ENCODE measurements at regions not wholly inside any gene's neighbourhood (a gene's known extent, or its start where the extent isn't known, plus 50 kb on each side); places are given as distances from the start of the nearest gene placed in this dataset.
"Not testable (repeated sequence)": the region's sequence is repeated elsewhere in the genome, so short reads cannot be mapped to it uniquely, and the experiment has no call there.

DNA sequence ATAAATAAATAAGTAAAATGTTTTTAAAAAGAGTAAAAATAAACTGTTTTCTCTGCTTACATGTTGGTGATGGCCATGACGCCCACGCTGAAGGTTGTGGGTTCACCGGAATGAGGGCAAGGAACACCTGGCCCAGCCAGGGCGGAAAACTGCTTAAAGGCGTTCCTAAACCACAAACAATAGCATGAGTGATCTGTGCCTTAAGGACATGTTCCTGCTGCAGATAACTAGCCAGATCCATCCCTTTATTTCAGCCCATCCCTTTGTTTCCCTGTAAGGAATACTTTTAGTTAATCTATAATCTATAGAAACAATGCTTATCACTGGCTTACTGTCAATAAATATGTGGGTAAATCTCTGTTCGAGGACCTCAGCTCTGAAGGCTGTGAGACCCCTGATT lies 63.3 kb upstream of the CEP78 start:
- DNase-seq: not testable (repeated sequence)

DNA sequence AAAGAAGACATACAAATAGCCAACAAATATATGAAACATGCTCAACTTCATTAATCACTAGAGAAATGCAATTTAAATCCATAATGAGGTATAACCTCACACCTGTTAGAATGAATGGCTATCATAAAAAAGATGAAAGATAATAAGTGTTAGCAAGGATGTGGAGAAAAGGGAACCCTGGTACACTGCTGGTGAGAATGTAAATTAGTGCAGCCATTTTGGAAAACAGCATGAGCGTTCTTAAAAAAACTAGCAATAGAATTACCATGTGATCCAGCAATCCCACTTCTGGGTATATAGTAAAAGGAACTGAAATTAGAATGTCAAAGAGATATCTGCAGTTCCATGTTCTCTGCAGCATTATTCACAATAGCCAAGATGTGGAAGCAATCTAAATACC lies 64.2 kb upstream of the CEP78 start:
- no peak for DNase-seq

- DNase-seq: no peak
Observed at GRCh38 chr9:78169125-78169524, 66.8 kb upstream of the CEP78 start.

- peak; percentile 42 for DNase-seq
Observed at GRCh38 chr9:78167356-78167755, 68.5 kb upstream of the CEP78 start.

- DNase-seq: no peak
Observed at GRCh38 chr9:78163834-78164233, 72.0 kb upstream of the CEP78 start.

GRCh38 chr9:78158286-78158685 lies 77.6 kb upstream of the CEP78 start:
- DNase-seq: no peak

GRCh38 chr9:78150983-78151356 lies 84.9 kb upstream of the CEP78 start:
- no peak for DNase-seq

DNA sequence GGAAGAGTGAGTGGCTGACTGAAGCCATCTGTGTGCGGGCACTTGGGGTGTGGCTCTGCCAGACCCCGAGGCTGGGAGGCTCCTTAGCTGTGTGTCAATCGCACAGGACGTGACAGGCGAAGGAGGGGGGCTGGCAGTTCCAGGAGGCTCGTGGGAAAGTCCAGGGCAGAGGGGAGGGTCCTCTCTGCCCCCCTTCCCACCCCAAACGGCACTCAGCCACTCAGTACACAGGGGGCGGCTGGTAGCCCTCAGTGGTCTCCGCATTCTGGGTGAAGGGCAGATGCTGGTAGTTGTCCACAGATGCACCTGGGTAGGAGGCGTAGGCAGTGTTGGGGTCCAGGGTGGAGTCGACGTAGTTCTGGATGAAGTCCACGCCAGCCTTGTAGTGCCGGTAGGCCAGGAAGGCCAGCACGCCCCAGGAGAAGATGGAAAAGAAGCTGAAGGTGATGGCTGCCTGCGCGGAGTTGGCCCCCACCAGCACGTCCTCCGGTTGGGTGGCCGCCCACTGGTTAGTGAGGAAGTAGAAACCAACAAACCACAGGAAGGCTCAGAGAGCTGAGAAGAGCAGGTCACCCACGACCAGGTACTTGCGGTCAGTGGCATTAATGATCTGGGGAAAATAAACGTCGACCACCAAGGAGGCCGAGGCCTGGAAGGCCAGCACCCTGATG lies 85.4 kb upstream of the CEP78 start:
- no peak for DNase-seq

DNA sequence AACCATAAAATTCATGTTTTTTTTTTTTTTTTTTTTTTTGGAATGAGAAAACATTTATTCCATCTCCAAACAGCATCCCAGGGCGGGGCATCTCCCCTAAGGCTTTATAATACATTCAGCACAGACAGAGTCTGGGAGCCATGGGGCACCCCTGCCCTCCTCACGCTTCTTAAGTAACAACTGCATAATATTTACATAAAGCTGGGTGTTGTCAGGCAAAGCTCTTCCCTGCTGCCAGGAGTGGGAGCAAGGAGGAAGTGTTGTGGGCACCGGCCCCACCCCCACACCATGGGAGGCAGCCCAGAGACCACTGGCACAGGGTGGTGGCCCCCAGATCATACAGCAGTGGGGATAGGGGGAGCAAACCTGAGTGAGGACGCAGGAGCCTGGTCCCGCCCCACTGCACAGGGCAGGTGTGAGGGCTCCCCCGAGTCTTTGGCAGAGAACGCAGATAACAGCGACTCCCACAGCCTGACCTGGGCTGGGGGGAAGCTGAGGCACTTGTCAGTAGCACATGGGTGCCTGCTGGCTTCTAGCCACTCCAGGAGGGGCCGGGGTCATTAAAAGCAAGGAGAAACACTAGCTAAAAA lies 86.1 kb upstream of the CEP78 start:
- no peak for DNase-seq

- DNase-seq: no peak
Observed at GRCh38 chr9:78146241-78146640, 89.6 kb upstream of the CEP78 start.

DNA sequence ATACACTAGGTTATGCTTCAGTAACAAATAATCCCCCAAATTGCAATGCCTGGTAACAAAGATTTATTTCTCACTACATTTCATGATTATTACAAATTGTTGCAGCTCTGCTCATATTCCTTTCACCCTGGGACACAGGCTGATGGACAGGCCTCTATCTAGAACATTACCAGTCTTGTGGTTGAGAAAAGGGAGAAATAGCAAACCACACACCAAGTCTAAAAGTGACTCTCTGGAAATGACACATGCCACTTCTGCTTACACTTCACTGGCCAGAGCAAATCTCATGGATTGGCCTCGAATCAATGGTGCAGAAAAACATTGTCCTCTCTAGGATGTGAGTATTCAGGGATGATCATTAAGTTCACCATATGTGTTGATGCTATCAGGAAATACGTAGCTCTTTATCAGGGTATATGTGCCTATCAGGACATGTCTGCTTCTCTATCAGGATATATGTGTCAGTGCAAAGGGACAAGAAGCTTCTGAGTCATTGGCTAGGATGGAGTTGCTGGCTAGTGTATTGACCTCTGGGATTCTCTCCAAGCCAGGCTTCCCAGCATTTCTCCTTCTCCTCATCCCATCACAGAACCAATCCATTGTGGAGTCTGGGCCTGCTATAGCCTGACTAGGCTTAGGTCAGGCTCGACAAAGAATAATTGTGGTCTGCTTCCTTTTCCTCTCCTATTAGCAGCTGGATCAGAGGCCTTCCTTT lies 91.1 kb upstream of the CEP78 start:
- DNase-seq: peak; percentile 18

GRCh38 chr9:78144008-78144381 lies 91.9 kb upstream of the CEP78 start:
- no peak for DNase-seq

DNA sequence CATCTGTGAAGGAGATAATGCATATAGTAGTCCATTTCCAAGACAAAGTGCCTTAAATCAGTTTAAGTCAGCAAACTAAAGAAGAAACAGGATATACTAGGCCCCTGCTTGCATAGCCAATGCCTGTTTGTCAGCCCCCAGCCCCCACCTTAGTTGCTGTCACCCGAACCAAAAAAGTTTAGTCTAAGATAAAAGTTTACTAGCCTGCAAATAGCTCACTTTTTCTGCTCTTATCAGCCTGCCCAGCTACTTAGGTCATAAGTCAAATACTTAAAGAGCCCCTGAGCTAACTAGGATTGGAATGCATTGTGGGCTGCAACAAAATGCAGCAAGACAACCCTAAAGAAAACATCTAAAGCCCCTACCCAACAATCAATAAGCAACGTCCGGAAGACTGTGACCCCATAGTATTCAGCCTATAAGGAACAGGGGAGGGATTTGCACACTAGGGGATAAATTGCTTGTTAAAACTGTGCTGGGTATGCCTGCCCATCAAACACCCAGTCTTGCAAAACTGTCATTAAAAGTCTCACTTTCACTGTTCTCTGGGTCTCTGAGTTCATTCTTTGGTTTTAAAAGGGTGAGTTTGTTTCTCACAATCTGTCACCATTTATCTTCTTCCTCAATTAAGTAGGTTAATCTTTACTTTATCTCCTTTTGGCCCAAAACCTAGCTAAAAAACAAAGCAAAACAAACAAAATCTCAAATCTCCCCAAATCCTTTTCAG lies 92.4 kb upstream of the CEP78 start:
- DNase-seq: no peak

DNA sequence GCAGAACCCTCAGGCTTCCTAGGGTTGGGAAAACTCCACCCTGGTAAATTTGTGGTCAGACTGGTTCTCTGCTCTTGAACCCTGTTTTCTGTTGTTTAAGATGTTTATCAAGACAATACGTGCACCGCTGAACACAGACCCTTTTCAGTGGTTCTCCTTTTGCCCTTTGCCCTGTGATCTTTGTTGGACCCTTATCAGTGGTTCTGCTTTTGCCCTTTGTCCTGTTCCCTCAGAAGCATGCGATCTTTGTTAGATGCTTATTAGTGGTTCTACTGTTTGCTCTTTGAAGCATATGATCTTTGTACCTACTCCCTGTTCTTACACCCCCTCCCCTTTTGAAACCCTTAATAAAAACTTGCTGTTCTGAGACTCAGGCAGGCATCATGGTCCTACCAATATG lies 93.6 kb upstream of the CEP78 start:
- not testable (repeated sequence) for DNase-seq

DNA sequence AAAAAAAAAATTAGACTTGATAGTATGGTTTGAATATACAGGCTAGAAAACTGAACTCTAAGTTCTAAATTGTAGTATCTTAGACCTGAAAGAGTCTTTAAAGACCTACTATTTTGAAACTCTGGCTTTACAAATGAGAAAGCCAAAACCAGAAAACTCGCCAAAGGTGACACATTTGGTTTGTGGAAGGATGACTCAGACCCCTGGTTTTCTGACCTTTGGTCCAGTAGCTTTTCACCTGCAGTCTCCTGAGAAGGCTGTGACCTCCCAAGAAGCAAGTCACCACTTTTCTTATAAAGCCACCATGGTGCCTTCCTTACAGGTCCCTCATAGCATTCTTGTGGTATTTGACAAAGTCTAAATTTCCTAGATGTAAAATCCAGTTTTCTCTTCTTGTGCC lies 102.1 kb upstream of the CEP78 start:
- no peak for DNase-seq

- no peak for DNase-seq
Observed at GRCh38 chr9:78132701-78133058, 101.1 kb upstream of the GNAQ start.

DNA sequence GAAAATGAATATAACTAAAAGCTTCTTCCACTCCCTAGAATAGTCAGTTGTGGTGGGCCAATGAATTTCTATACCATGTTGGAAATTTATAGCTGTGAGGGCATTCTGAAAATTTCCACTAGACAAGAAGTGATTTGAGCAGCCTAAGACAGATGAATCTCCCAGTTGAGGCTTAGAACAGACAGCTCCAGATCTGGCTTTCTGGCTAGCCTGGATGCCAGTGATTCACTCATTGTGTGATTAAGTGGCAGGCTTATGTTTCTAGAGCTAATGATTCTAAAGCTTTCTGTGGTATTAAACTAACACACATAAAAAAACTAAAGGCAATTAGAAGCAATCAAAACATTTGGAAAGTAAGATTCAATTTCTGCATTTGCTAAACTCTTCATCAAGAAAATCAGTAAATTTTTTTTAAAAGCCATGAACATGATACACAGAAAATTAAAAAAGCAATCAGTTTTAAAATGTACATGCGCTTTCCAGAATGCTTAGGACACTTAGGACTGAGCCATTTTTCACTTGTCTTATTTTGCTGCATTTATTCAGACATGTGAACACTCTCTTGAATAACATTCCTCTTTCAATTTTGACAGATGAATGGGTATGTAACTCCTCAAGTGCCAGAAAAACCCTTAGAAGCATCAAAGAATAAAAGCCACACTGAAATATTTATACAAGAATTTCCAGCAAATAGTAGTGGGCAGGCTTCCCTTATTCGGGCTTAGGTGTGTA lies 100.5 kb upstream of the GNAQ start:
- DNase-seq: no peak

- no peak for DNase-seq
Observed at GRCh38 chr9:78130853-78131252, 99.2 kb upstream of the GNAQ start.

GRCh38 chr9:78130004-78130403 lies 98.4 kb upstream of the GNAQ start:
- DNase-seq: peak; percentile 17

DNA sequence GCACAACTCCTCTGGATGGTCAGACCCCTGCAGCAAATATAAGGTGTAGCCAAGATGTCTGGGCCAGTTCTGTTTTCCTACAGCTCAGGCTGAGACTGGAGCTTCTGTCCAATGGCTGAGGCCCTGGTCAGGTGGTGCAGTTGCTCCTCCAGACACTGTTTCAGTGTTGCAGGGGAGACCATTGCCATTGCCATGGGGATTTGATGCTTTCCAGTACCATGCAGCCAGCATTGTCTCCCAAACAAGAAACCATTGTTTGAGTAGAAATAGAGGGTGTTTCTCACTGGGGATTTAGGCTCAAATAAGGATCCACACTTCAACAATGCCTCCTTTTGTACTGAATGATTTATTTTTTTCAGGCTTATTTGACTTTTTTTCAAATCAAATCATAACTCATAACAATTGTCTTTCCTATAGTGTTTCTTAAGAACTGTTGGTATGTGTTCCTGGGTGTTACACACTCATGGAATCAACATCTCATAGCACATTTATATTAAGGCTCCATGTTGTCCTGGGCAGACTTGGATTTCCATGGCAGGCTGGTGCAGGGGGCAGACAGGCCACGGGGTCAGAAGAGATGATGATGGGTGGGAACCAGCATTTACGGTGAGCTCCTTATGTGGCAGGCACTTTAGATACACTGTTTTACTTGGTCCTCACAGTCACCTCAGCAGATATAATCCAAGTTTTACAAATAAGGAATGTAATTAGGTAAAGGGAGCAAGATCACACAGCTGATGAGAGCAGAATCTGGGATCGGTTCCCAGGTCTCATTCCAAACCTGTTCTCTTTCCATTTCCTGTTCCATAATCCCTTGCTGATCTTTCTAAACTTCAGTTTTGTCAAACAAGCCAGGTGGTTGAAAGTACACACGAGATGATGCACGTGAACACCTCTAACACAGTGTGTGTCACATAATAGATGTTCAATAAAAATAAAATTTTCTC lies 95.9 kb upstream of the GNAQ start:
- DNase-seq: no peak

DNA sequence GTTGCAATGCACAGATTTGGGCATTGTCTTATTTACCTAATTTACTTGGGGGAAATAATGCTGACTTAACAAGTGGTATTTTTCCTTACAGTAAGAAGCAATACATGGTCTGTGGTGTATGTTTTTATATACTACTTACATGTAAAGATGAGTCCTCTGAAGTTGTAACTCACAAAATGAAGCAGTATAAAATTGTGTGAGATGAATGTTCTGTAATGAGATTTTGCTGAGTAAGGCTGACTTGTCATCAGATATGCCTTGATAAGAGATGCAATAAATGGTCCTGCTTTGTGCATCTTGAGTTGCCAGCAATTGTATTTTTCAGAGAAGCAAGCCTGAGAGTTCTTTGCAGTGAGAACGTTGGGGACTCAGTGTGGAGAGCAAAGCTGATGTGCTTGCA lies 92.2 kb upstream of the GNAQ start:
- DNase-seq: no peak

DNA sequence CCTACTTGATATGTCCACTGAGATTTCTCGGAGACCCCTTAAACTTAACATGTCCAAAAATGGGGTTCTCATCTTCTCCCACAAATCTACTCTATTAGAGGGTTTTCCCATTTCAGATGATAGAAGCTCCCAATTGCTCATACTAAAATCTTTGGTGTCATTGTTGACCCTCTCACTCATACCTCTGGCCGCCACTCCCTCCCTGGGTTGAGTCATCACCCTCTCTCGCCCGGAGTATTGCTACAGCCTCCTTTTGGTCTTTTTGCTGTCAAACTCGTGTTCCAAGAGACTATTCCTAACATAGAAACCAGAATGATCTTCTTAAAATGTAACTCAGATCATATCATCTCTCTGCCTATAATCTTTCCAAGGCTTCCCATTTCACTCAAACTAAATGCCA lies 91.0 kb upstream of the GNAQ start:
- DNase-seq: no peak
